Esophagus muscularis mucosa (tissue), 4 donors: ENCODE measurements at regions not wholly inside any gene's neighbourhood (a gene's known extent, or its start where the extent isn't known, plus 50 kb on each side); places are given as distances from the start of the nearest gene placed in this dataset.

ENCODE experiments used
- EP300 ChIP-seq: sonication (generic); formaldehyde crosslinking; IDR thresholded peaks from one replicate; pipeline ENCODE4 v1.6.1; 2017; ENCODE audit warnings: antibody characterized with exemption
- POLR2A ChIP-seq: fragments of 450-650 bp; IDR thresholded peaks from one replicate; pipeline ENCODE4 v1.6.1; 2017; ENCODE audit warnings: antibody characterized with exemption, moderate library complexity, mild to moderate bottlenecking, low read depth
- TF ChIP-seq, protein P1 (sequence below), 3 experiments: fragments of 200-600 bp in 2 of 3; fragments of 450-650 bp in 1 of 3; sonication (generic) in 2 of 3; IDR thresholded peaks; one replicate each; pipeline ENCODE4 v1.5.1; 2017 to 2019; ENCODE audit warnings: antibody characterized with exemption in 3 of 3, mild to moderate bottlenecking in 2 of 3, moderate library complexity in 1 of 3

DNA sequence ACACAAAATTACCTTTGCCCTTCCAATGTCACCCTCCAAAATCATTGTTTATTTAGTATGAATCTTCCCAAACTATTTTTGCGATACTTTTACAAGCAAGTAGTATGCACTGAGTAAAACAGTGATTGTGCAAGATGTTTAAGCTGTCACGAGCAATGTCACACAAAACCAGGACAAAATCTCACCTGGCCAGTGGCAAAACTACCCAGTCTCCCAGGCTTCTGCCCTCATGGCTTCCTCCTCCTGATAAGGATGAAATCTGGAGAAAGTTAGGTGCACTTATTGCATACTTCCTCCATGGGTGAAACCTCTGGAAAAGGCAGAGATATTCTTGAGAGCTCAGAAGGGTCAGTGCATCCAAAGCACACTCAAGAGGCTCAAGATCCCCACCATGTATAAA lies 500.8 kb downstream of the IRS2 start:
- TF ChIP-seq POLR2A (no peak), EP300 (no peak)
- TF ChIP-seq, protein P1, sequence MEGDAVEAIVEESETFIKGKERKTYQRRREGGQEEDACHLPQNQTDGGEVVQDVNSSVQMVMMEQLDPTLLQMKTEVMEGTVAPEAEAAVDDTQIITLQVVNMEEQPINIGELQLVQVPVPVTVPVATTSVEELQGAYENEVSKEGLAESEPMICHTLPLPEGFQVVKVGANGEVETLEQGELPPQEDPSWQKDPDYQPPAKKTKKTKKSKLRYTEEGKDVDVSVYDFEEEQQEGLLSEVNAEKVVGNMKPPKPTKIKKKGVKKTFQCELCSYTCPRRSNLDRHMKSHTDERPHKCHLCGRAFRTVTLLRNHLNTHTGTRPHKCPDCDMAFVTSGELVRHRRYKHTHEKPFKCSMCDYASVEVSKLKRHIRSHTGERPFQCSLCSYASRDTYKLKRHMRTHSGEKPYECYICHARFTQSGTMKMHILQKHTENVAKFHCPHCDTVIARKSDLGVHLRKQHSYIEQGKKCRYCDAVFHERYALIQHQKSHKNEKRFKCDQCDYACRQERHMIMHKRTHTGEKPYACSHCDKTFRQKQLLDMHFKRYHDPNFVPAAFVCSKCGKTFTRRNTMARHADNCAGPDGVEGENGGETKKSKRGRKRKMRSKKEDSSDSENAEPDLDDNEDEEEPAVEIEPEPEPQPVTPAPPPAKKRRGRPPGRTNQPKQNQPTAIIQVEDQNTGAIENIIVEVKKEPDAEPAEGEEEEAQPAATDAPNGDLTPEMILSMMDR (IDR thresholded peaks at IDR 0.05), result no peak
